Erythroblast (primary cell): ENCODE measurements at regions not wholly inside any gene's neighbourhood (a gene's known extent, or its start where the extent isn't known, plus 50 kb on each side); places are given as distances from the start of the nearest gene placed in this dataset.

Source experiments
- DNase-seq, 2 experiments: peaks; one replicate each; lab custom pipeline; 2025; lab: John Stamatoyannopoulos, UW
- GATA1 ChIP-seq: IDR thresholded peaks from 2 replicates; pipeline ENCODE4 v1.6.1; 2011; ENCODE audit warnings: low read depth, mild to moderate bottlenecking, control low read depth, low read length, moderate library complexity
- POLR2A ChIP-seq: IDR thresholded peaks from 2 replicates; pipeline ENCODE4 v1.6.1; 2011; ENCODE audit warnings: mild to moderate bottlenecking, low read length

GRCh38 chr6:133187657-133188453, 53.3 kb upstream of the EYA4 start:
- DNase-seq, result no peak
- no peak for TF ChIP-seq GATA1
- TF ChIP-seq POLR2A, result no peak

GRCh38 chr6:133190912-133191311, 50.2 kb upstream of the EYA4 start:
- TF ChIP-seq POLR2A (no peak), GATA1 (no peak)
- DNase-seq, result no peak

GRCh38 chr6:133191323-133191722, 49.8 kb upstream of the EYA4 start:
- no peak for DNase-seq

More at GRCh38 chr6:133191323-133191722, 49.8 kb upstream of the EYA4 start:
- TF ChIP-seq POLR2A, result no peak
- no peak for TF ChIP-seq GATA1
